ENCODE measurements at regions not wholly inside any gene's neighbourhood (a gene's known extent, or its start where the extent isn't known, plus 50 kb on each side); places are given as distances from the start of the nearest gene placed in this dataset.

- POLR2A ChIA-PET: no interaction called here
- CTCF ChIA-PET: interaction anchor here (0.7 kb wide), 1 partner anchor 12 kb away, joined by 3 read pairs; no protein-coding TSS in a partner anchor
- TF ChIP-seq CTCF (IDR thresholded peaks at IDR 0.05; ENCODE audit: control extremely low read depth, extremely low read depth, low read depth, missing control alignments): no peak
- no peak for DNase-seq (ENCODE audit: extremely low spot score)
Observed at GRCh38 chr5:56286015-56286884, 53.1 kb upstream of the ANKRD55 start.

GRCh38 chr5:56282951-56283350 is 49.8 kb upstream of the ANKRD55 start:
- CTCF ChIA-PET: interaction anchor here (1.0 to 2.6 kb wide), 4 partner anchors 11 to 555 kb away, joined by 3 to 14 read pairs (median 4); no protein-coding TSS in a partner anchor
- no peak for DNase-seq (ENCODE audit: extremely low spot score)
- no peak for TF ChIP-seq CTCF (IDR thresholded peaks at IDR 0.05; ENCODE audit: control extremely low read depth, extremely low read depth, low read depth, missing control alignments)
- POLR2A ChIA-PET: no interaction called here

Measured in GM10248 (cell line).